Activated CD4-positive, alpha-beta T cell treated with anti-CD3 and anti-CD28 coated beads, Interleukin-2, Interleukin-6, amounts not matched to agents 100 ng/mL and 50 ng/mL, durations not matched to agents 16 hours and 8 hours (primary cell): ENCODE measurements at regions not wholly inside any gene's neighbourhood (a gene's known extent, or its start where the extent isn't known, plus 50 kb on each side); places are given as distances from the start of the nearest gene placed in this dataset.
"Not testable (repeated sequence)": the region's sequence is repeated elsewhere in the genome, so short reads cannot be mapped to it uniquely, and the experiment has no call there.

Source experiments
- DNase-seq: peaks from one replicate; pipeline ENCODE4 v3.0.0-alpha.2; 2020

GRCh38 chr7:3164380-3164792 lies 120.7 kb upstream of the CARD11 start:
- no peak for DNase-seq

- DNase-seq, result no peak
Observed at GRCh38 chr7:3165681-3166580, 122.3 kb upstream of the CARD11 start.

GRCh38 chr7:3167551-3167950 lies 123.9 kb upstream of the CARD11 start:
- DNase-seq, result no peak

GRCh38 chr7:3168370-3168769 lies 124.7 kb upstream of the CARD11 start:
- DNase-seq, result no peak

- DNase-seq, result no peak
Observed at GRCh38 chr7:3168869-3169268, 125.2 kb upstream of the CARD11 start.

GRCh38 chr7:3172768-3173280 lies 128.2 kb upstream of the SDK1 start:
- no peak for DNase-seq

- no peak for DNase-seq
Observed at GRCh38 chr7:3174515-3175284, 126.4 kb upstream of the SDK1 start.

- DNase-seq, result no peak
Observed at GRCh38 chr7:3175285-3175902, 125.7 kb upstream of the SDK1 start.

- no peak for DNase-seq
Observed at GRCh38 chr7:3176112-3177000, 124.7 kb upstream of the SDK1 start.

GRCh38 chr7:3177271-3177670 lies 123.8 kb upstream of the SDK1 start:
- no peak for DNase-seq

GRCh38 chr7:3179456-3179855 lies 121.6 kb upstream of the SDK1 start:
- no peak for DNase-seq

GRCh38 chr7:3180604-3181003 lies 120.4 kb upstream of the SDK1 start:
- DNase-seq, result no peak

GRCh38 chr7:3182055-3182454 lies 119.0 kb upstream of the SDK1 start:
- DNase-seq, result not testable (repeated sequence)

GRCh38 chr7:3187444-3188040 lies 113.5 kb upstream of the SDK1 start:
- no peak for DNase-seq

GRCh38 chr7:3188946-3189345 lies 112.1 kb upstream of the SDK1 start:
- no peak for DNase-seq

GRCh38 chr7:3191548-3191947 lies 109.5 kb upstream of the SDK1 start:
- DNase-seq, result no peak

GRCh38 chr7:3192669-3193068 lies 108.4 kb upstream of the SDK1 start:
- DNase-seq, result no peak

GRCh38 chr7:3193379-3194120 lies 107.5 kb upstream of the SDK1 start:
- no peak for DNase-seq

GRCh38 chr7:3194501-3195141 lies 106.4 kb upstream of the SDK1 start:
- DNase-seq, result no peak

GRCh38 chr7:3195160-3195559 lies 105.9 kb upstream of the SDK1 start:
- DNase-seq, result no peak
